ENCODE measurements at regions not wholly inside any gene's neighbourhood (a gene's known extent, or its start where the extent isn't known, plus 50 kb on each side); places are given as distances from the start of the nearest gene placed in this dataset.

DNA sequence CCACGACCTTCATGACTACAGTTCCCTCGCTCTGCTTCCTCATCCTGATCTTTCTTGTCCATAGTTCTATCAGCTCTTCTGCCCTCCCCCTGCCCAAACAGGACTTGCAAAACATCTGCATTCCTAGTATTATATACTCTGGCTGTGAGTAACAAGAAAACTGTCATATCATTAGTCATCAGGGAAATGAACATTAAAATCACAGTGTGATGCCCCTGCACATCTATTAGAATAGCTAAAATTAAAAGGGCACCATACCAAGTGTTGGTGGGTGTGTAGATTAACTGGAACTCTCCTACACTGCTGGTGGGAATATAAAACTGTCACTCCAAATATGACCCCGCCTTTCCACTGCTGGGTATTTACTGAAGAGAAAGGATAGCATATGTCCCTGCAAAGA lies 141.8 kb downstream of the C7orf25 start:
- TF ChIP-seq EZH2 (IDR thresholded peaks at IDR 0.05; ENCODE audit: borderline replicate concordance, low read depth, low read length, severe bottlenecking) = no peak
- TF ChIP-seq, protein P1, sequence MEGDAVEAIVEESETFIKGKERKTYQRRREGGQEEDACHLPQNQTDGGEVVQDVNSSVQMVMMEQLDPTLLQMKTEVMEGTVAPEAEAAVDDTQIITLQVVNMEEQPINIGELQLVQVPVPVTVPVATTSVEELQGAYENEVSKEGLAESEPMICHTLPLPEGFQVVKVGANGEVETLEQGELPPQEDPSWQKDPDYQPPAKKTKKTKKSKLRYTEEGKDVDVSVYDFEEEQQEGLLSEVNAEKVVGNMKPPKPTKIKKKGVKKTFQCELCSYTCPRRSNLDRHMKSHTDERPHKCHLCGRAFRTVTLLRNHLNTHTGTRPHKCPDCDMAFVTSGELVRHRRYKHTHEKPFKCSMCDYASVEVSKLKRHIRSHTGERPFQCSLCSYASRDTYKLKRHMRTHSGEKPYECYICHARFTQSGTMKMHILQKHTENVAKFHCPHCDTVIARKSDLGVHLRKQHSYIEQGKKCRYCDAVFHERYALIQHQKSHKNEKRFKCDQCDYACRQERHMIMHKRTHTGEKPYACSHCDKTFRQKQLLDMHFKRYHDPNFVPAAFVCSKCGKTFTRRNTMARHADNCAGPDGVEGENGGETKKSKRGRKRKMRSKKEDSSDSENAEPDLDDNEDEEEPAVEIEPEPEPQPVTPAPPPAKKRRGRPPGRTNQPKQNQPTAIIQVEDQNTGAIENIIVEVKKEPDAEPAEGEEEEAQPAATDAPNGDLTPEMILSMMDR (IDR thresholded peaks at IDR 0.05; ENCODE audit: borderline replicate concordance, extremely low read depth, low read length, poor library complexity, severe bottlenecking) = no peak

All from DND-41 (cell line).